ENCODE measurements at regions not wholly inside any gene's neighbourhood (a gene's known extent, or its start where the extent isn't known, plus 50 kb on each side); places are given as distances from the start of the nearest gene placed in this dataset.

- intact Hi-C loops (cut with DNase I; ENCODE audit: low total_unique reads), result loop anchor here (5.0 kb wide), 1 partner anchor 978 kb away; no protein-coding TSS in a partner anchor
Observed at GRCh38 chr17:69764146-69764545, 310.9 kb upstream of the KCNJ16 start.

GRCh38 chr17:69769050-69769449, 306.0 kb upstream of the KCNJ16 start:
- H3K9me3 ChIP-seq, result no peaks in the 10 kb centered on the region
- no peaks in the 10 kb centered on the region for H3K4me1 ChIP-seq
- intact Hi-C loops (cut with DNase I; ENCODE audit: low total_unique reads), result no loop called here
- TF ChIP-seq POLR2A (IDR thresholded peaks at IDR 0.05) (no peak), CTCF (IDR thresholded peaks at IDR 0.05) (no peak), POLR2AphosphoS5 (IDR thresholded peaks at IDR 0.05) (no peak)
- H3K27ac ChIP-seq, result no peak overlapping the region
- H3K4me3 ChIP-seq, result no peak overlapping the region
- no peaks in the 10 kb centered on the region for H3K36me3 ChIP-seq
- H3K27me3 ChIP-seq, result no peaks in the 10 kb centered on the region
- DNase-seq (ENCODE audit: low spot score in 2 of 2), result no peak

More at GRCh38 chr17:69764146-69764545, 310.9 kb upstream of the KCNJ16 start:
- DNase-seq (ENCODE audit: low spot score in 2 of 2), result no peak
- Histone ChIP-seq H3K9me3 (no peaks in the 10 kb centered on the region), H3K4me3 (no peak overlapping the region), H3K36me3 (no peaks in the 10 kb centered on the region), H3K4me1 (no peaks in the 10 kb centered on the region), H3K27ac (no peak overlapping the region), H3K27me3 (no peaks in the 10 kb centered on the region)
- no peak for TF ChIP-seq POLR2AphosphoS5 (IDR thresholded peaks at IDR 0.05)
- TF ChIP-seq CTCF (IDR thresholded peaks at IDR 0.05), result no peak
- no peak for TF ChIP-seq POLR2A (IDR thresholded peaks at IDR 0.05)

GRCh38 chr17:69773081-69773480, 301.9 kb upstream of the KCNJ16 start:
- H3K27ac ChIP-seq, result no peak overlapping the region
- H3K27me3 ChIP-seq, result no peaks in the 10 kb centered on the region
- no peaks in the 10 kb centered on the region for H3K9me3 ChIP-seq
- H3K4me1 ChIP-seq, result no peaks in the 10 kb centered on the region
- TF ChIP-seq POLR2AphosphoS5 (IDR thresholded peaks at IDR 0.05) (no peak), POLR2A (IDR thresholded peaks at IDR 0.05) (no peak), CTCF (IDR thresholded peaks at IDR 0.05) (no peak)
- H3K36me3 ChIP-seq, result no peaks in the 10 kb centered on the region
- intact Hi-C loops (cut with DNase I; ENCODE audit: low total_unique reads), result no loop called here
- no peak for DNase-seq (ENCODE audit: low spot score in 2 of 2)
- H3K4me3 ChIP-seq, result no peak overlapping the region

- no peak for DNase-seq (ENCODE audit: low spot score in 2 of 2)
- H3K4me1 ChIP-seq, result no peaks in the 10 kb centered on the region
- no peak overlapping the region for H3K4me3 ChIP-seq
- H3K36me3 ChIP-seq, result no peaks in the 10 kb centered on the region
- peaks cover 0 to 3% of the 10 kb centered on the region in 2 donors for H3K9me3 ChIP-seq
- no peaks in the 10 kb centered on the region for H3K27me3 ChIP-seq
- no peak overlapping the region for H3K27ac ChIP-seq
- intact Hi-C loops (cut with DNase I; ENCODE audit: low total_unique reads), result no loop called here
- TF ChIP-seq POLR2AphosphoS5 (IDR thresholded peaks at IDR 0.05), result no peak
- no peak for TF ChIP-seq CTCF (IDR thresholded peaks at IDR 0.05)
Observed at GRCh38 chr17:69779378-69780214, 295.4 kb upstream of the KCNJ16 start.

- intact Hi-C loops (cut with DNase I; ENCODE audit: low total_unique reads), result no loop called here
- Histone ChIP-seq H3K27ac (no peak overlapping the region), H3K27me3 (no peaks in the 10 kb centered on the region), H3K36me3 (no peaks in the 10 kb centered on the region), H3K4me1 (no peaks in the 10 kb centered on the region), H3K9me3 (peaks cover 0 to 3% of the 10 kb centered on the region in 2 donors), H3K4me3 (no peak overlapping the region)
- DNase-seq (ENCODE audit: low spot score in 2 of 2), result no peak
- no peak for TF ChIP-seq CTCF (IDR thresholded peaks at IDR 0.05)
- TF ChIP-seq POLR2AphosphoS5 (IDR thresholded peaks at IDR 0.05), result no peak
- TF ChIP-seq POLR2A (IDR thresholded peaks at IDR 0.05), result no peak
Observed at GRCh38 chr17:69783865-69784264, 291.2 kb upstream of the KCNJ16 start.

All from breast epithelium (tissue), 4 donors.